NB4 (cell line): ENCODE measurements at regions not wholly inside any gene's neighbourhood (a gene's known extent, or its start where the extent isn't known, plus 50 kb on each side); places are given as distances from the start of the nearest gene placed in this dataset.

Source experiments
- DNase-seq: peaks from one replicate; pipeline ENCODE4 v3.0.0; 2010; ENCODE audit warnings: low read depth
- H3K4me3 ChIP-seq: one replicate; pipeline ENCODE4 v1.5.1; 2011; ENCODE audit warnings: mild to moderate bottlenecking, low read depth, low read length, moderate library complexity
- MAX ChIP-seq: IDR thresholded peaks from 2 replicates; pipeline ENCODE4 v1.6.1; 2011; ENCODE audit warnings: low read depth, low read length
- MYC ChIP-seq: IDR thresholded peaks from 2 replicates; pipeline ENCODE4 v1.6.1; 2011; ENCODE audit warnings: low read depth, low read length
- POLR2A ChIP-seq: IDR thresholded peaks from 2 replicates; pipeline ENCODE4 v1.6.1; 2011; ENCODE audit warnings: mild to moderate bottlenecking; ENCODE audit not compliant: insufficient read length; ENCODE audit errors: extremely low read depth
- TF ChIP-seq, protein P1 (sequence below): IDR thresholded peaks from one replicate; pipeline ENCODE4 v1.5.1; 2012; ENCODE audit warnings: low read depth, low read length

DNA sequence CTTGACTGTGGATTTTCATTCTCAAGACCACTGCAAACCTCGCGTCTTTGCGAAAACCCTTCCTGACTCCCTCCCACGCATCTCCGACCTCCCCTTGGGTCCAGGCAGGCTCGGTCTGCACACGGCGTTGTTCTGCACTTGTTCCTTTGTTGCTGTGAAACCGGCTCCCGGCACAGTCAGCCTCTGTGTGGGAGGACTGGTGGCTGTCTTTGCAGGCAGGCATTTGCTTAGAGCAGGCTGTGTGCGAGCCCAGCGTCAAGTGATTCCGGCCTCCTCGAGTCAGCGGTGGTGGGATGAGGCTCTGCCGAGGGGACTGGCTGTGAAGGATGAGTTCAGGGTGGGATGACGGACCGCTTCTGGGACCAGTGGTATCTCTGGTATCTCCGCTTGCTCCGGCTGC lies 102.6 kb upstream of the ROPN1 start:
- TF ChIP-seq POLR2A (no peak), MYC (no peak), MAX (no peak)
- TF ChIP-seq, protein P1, sequence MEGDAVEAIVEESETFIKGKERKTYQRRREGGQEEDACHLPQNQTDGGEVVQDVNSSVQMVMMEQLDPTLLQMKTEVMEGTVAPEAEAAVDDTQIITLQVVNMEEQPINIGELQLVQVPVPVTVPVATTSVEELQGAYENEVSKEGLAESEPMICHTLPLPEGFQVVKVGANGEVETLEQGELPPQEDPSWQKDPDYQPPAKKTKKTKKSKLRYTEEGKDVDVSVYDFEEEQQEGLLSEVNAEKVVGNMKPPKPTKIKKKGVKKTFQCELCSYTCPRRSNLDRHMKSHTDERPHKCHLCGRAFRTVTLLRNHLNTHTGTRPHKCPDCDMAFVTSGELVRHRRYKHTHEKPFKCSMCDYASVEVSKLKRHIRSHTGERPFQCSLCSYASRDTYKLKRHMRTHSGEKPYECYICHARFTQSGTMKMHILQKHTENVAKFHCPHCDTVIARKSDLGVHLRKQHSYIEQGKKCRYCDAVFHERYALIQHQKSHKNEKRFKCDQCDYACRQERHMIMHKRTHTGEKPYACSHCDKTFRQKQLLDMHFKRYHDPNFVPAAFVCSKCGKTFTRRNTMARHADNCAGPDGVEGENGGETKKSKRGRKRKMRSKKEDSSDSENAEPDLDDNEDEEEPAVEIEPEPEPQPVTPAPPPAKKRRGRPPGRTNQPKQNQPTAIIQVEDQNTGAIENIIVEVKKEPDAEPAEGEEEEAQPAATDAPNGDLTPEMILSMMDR: no peak
- DNase-seq: peak; percentile 8

GRCh38 chr3:124097362-124098131 lies 105.6 kb upstream of the ROPN1 start:
- DNase-seq: no peak
- no peak overlapping the region for H3K4me3 ChIP-seq
- TF ChIP-seq MAX (no peak), MYC (no peak), POLR2A (no peak)
- TF ChIP-seq, protein P1: no peak

More for the DNA sequence above, 102.6 kb upstream of the ROPN1 start:
- no peak overlapping the region for H3K4me3 ChIP-seq

- H3K4me3 ChIP-seq: no peak overlapping the region
- TF ChIP-seq POLR2A (no peak), MAX (no peak), MYC (no peak)
- TF ChIP-seq, protein P1: no peak
- DNase-seq: no peak
Measured at GRCh38 chr3:124101643-124102042, 109.7 kb upstream of the ROPN1 start.

- H3K4me3 ChIP-seq: no peak overlapping the region
- no peak for DNase-seq
Measured at GRCh38 chr3:124107104-124107890, 115.4 kb upstream of the ROPN1 start.

GRCh38 chr3:124108446-124108845 lies 116.5 kb upstream of the ROPN1 start:
- no peak overlapping the region for H3K4me3 ChIP-seq
- TF ChIP-seq MYC (no peak), POLR2A (no peak), MAX (no peak)
- TF ChIP-seq, protein P1: no peak

More at GRCh38 chr3:124107104-124107890, 115.4 kb upstream of the ROPN1 start:
- TF ChIP-seq, protein P1: no peak
- TF ChIP-seq MAX (no peak), MYC (no peak), POLR2A (no peak)

More at GRCh38 chr3:124108446-124108845, 116.5 kb upstream of the ROPN1 start:
- no peak for DNase-seq
